GM12892 (cell line): ENCODE measurements at regions not wholly inside any gene's neighbourhood (a gene's known extent, or its start where the extent isn't known, plus 50 kb on each side); places are given as distances from the start of the nearest gene placed in this dataset.

Experiments used
- DNase-seq: peaks from one replicate; pipeline ENCODE4 v3.0.0; 2011; ENCODE audit not compliant: insufficient read length
- FAIRE-seq: peaks from 2 replicates; lab custom pipeline; 2011; peaks lifted over from hg19 to GRCh38; lab: Jason Lieb, UNC
- POLR2A ChIP-seq: IDR thresholded peaks from 2 replicates; pipeline ENCODE4 v1.6.1; 2011; ENCODE audit warnings: low read depth, low read length, control low read depth
- POLR2AphosphoS5 ChIP-seq: IDR thresholded peaks from 2 replicates; pipeline ENCODE4 v1.6.1; 2011; ENCODE audit warnings: low read depth, low read length, control low read depth
- TAF1 ChIP-seq: IDR thresholded peaks from 2 replicates; pipeline ENCODE4 v1.6.1; 2011; ENCODE audit warnings: low read depth, mild to moderate bottlenecking, control low read depth, low read length, borderline replicate concordance

DNA sequence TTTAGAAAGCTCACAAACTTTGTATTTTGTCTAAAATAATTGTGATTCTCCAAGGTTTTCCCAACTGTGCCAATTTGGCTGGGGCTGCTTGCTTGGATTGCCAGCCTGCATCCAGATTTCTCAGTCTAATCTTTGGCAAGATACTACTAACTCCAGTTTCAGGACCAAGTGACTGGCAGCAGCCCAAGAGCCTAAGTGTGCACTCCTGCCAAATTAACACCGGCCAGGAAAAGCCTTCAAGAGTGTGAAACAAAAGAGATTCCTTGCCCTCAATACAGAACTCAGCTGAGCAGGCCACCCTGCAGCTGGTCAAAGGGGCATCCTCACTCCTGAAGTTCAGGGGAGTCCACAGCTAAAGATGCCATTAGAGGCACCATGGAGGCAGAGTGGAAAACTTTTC lies 589.0 kb upstream of the ACVR2A start:
- FAIRE-seq, result no peak
- DNase-seq, result no peak
- TF ChIP-seq POLR2AphosphoS5 (no peak), TAF1 (no peak), POLR2A (no peak)

GRCh38 chr2:147250652-147251356 lies 594.0 kb upstream of the ACVR2A start:
- TF ChIP-seq TAF1 (no peak), POLR2A (no peak)
- DNase-seq (no peak), FAIRE-seq (peak; percentile 30)

- no peak for DNase-seq
- TF ChIP-seq POLR2AphosphoS5 (no peak), POLR2A (no peak), TAF1 (no peak)
- no peak for FAIRE-seq
These were observed 597.1 kb upstream of the ACVR2A start for GRCh38 chr2:147247749-147248148.

DNA sequence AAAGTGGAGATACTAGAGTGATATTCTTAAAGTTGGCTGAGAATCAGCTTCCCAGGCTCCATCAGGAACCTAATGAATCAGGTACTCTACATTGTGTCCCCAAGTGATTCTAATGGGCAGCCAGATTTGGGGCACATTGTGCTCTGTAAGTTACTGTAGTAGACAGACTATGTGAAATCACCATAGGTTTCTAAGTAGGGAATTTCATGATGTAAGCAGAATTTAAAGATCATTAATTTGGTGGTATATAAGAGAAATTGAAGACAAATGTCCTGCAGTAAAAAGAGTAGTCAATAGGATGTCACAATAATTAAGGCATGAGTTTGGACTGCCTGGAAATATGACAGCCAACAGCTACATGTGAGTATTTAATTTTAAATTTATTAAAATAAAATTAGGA lies 602.4 kb upstream of the ACVR2A start:
- FAIRE-seq (no peak), DNase-seq (no peak)
- TF ChIP-seq POLR2AphosphoS5 (no peak), POLR2A (no peak), TAF1 (no peak)

DNA sequence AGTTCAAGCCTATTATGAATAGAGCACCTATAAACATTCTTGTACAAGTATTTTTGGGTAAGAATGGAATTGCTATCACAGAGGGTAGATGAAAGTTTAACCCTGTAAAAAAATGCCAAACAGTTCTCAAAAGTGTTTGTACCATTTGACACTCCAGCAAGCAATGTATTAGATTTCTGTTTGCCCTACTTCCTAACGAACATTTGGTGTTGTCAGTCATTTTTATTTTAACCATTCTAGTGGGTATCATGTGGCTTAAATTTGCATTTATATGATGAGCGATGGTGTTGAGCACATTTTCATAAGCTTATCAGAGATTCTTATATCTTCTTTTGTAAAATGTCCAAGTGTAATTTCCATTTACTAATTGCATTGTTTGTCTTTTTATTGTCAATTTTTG lies 608.2 kb upstream of the ACVR2A start:
- no peak for FAIRE-seq
- TF ChIP-seq POLR2A (no peak), POLR2AphosphoS5 (no peak)
- no peak for DNase-seq

DNA sequence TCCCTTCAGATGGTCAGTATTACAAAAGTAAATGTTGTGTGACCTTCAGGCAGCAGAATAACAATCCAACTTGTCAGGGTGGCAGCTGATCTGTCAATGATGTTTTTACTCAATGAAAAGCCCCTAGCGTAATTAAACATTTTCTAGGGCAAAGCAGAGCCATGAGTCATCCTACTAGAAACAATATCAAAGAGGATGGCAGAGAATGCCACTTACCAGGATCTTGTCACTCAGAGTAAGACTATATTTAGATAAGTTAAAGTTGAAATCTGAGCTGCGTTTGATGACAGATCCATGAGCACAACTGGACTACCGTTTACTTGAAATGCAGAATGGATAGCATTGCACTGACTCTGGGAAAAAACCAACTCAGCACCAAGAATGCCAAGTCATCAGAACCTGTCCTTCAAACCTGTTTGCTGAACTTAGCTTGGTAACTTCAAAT lies 612.6 kb upstream of the ACVR2A start:
- no peak for TF ChIP-seq TAF1
- TF ChIP-seq POLR2AphosphoS5, result no peak
- TF ChIP-seq POLR2A, result no peak

GRCh38 chr2:147231607-147232006 lies 613.2 kb upstream of the ACVR2A start:
- DNase-seq (no peak), FAIRE-seq (no peak)
- no peak for TF ChIP-seq TAF1

More for the DNA sequence above, 612.6 kb upstream of the ACVR2A start:
- DNase-seq (no peak), FAIRE-seq (peak; percentile 82)

DNA sequence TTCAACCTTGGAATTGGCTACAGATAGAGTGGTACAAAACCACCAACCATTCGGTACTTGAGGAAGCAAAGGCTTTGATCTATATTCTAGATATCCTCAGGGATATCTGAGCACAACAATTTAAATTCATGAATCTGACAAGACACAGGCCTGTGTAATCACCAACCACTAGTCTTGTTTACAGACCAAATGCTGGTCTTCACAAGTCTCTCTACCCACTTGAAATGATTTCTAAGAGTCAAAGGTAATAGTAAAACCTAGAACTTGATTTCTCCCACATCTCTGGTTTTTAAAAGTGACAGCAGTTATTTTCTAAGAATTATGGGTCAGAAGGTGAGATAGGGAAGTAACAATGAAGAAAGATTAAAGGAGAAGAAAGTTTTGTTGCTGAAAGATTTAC lies 613.7 kb upstream of the ACVR2A start:
- DNase-seq, result no peak
- FAIRE-seq, result peak; percentile 53
- no peak for TF ChIP-seq TAF1
- no peak for TF ChIP-seq POLR2A

GRCh38 chr2:147227313-147227712 lies 617.5 kb upstream of the ACVR2A start:
- FAIRE-seq (no peak), DNase-seq (no peak)
- TF ChIP-seq POLR2A (no peak), TAF1 (no peak), POLR2AphosphoS5 (no peak)

DNA sequence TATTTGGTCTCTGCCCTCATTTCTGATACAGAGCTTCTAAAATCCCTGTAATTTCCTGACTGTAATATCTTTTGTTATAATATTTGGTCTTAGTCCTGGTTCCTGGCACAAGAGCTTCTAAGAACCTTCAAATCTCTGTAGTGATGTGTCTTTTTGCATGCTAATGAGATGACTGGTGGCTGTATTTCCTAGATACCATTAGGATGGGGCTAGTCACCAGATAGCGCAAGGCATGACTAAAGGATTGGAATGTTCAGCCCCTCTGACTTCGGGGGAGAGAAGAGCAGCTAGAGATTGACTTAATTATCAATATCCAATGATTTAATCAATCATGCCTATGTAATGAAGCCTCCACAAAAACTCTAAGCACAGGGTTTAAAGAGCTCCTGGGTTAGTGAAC lies 620.8 kb upstream of the ACVR2A start:
- DNase-seq (no peak), FAIRE-seq (no peak)
- no peak for TF ChIP-seq POLR2AphosphoS5
- TF ChIP-seq POLR2A, result no peak
- TF ChIP-seq TAF1, result no peak

- TF ChIP-seq POLR2A (no peak), TAF1 (no peak), POLR2AphosphoS5 (no peak)
- DNase-seq, result no peak
- peak; percentile 38 for FAIRE-seq
These were observed 621.2 kb upstream of the ACVR2A start for GRCh38 chr2:147223553-147224060.

GRCh38 chr2:147223119-147223518 lies 621.7 kb upstream of the ACVR2A start:
- DNase-seq, result no peak
- no peak for TF ChIP-seq POLR2AphosphoS5
- no peak for TF ChIP-seq POLR2A
- no peak for TF ChIP-seq TAF1
- FAIRE-seq, result peak; percentile 70
